Brain microvascular endothelial cell (primary cell): ENCODE measurements at regions not wholly inside any gene's neighbourhood (a gene's known extent, or its start where the extent isn't known, plus 50 kb on each side); places are given as distances from the start of the nearest gene placed in this dataset.

Experiments used
- DNase-seq: peaks from one replicate; pipeline ENCODE4 v3.0.0-alpha.2; 2020
- H3K27ac ChIP-seq: fragments of 250-450 bp; sonication (Bioruptor Pico); 2 replicates; pipeline ENCODE4 v1.5.1; 2020; ENCODE audit warnings: mild to moderate bottlenecking, moderate library complexity
- H3K27me3 ChIP-seq: fragments of 250-450 bp; sonication (Bioruptor Pico); replicated peaks from 2 replicates; pipeline ENCODE4 v1.5.1; 2020; ENCODE audit warnings: mild to moderate bottlenecking
- H3K36me3 ChIP-seq: fragments of 250-450 bp; sonication (Bioruptor Pico); replicated peaks from 2 replicates; pipeline ENCODE4 v1.5.1; 2020; ENCODE audit warnings: mild to moderate bottlenecking
- H3K4me3 ChIP-seq: 2 replicates; pipeline ENCODE4 v1.5.1; 2011; ENCODE audit warnings: low read depth, mild to moderate bottlenecking, control low read depth, low read length, moderate library complexity
- CTCF ChIP-seq: IDR thresholded peaks from 2 replicates; pipeline ENCODE4 v1.5.1; 2011; ENCODE audit warnings: low read depth, mild to moderate bottlenecking, moderate library complexity, low read length, control low read depth, inconsistent platforms; ENCODE audit errors: missing control alignments
- in situ Hi-C: cut with HindIII; loops from 2 replicates; pipeline ENCODE4 v1.10.0; 2017; ENCODE audit warnings: low sequenced_read_pairs, low pct_ligation_motif_present

- H3K27ac ChIP-seq = no peak overlapping the region
- no peak for DNase-seq
- TF ChIP-seq CTCF = no peak
- H3K4me3 ChIP-seq = no peak overlapping the region
- in situ Hi-C loops = no loop called here
- H3K27me3 ChIP-seq = no peaks in the 10 kb centered on the region
- H3K36me3 ChIP-seq = no peaks in the 10 kb centered on the region
Observed at GRCh38 chr3:43913036-43913948, 222.6 kb downstream of the ABHD5 start.

- no peak for TF ChIP-seq CTCF
- H3K36me3 ChIP-seq = no peaks in the 10 kb centered on the region
- H3K27ac ChIP-seq = no peak overlapping the region
- no peak overlapping the region for H3K4me3 ChIP-seq
- no peaks in the 10 kb centered on the region for H3K27me3 ChIP-seq
- in situ Hi-C loops = no loop called here
- DNase-seq = no peak
Observed at GRCh38 chr3:43914269-43914668, 223.5 kb downstream of the ABHD5 start.

GRCh38 chr3:43915546-43915945, 224.8 kb downstream of the ABHD5 start:
- Histone ChIP-seq H3K27ac (no peak overlapping the region), H3K36me3 (no peaks in the 10 kb centered on the region), H3K4me3 (no peak overlapping the region), H3K27me3 (no peaks in the 10 kb centered on the region)
- in situ Hi-C loops = no loop called here
- TF ChIP-seq CTCF = no peak
- DNase-seq = no peak

- H3K27ac ChIP-seq = no peak overlapping the region
- DNase-seq = no peak
- no peak for TF ChIP-seq CTCF
- H3K36me3 ChIP-seq = no peaks in the 10 kb centered on the region
- no peak overlapping the region for H3K4me3 ChIP-seq
- in situ Hi-C loops = no loop called here
- H3K27me3 ChIP-seq = no peaks in the 10 kb centered on the region
Observed at GRCh38 chr3:43917361-43917760, 226.6 kb downstream of the ABHD5 start.

GRCh38 chr3:43919029-43919428, 228.3 kb downstream of the ABHD5 start:
- Histone ChIP-seq H3K27me3 (no peaks in the 10 kb centered on the region), H3K36me3 (no peaks in the 10 kb centered on the region), H3K27ac (no peak overlapping the region), H3K4me3 (no peak overlapping the region)
- TF ChIP-seq CTCF = no peak
- in situ Hi-C loops = no loop called here
- DNase-seq = no peak
